ENCODE measurements at regions not wholly inside any gene's neighbourhood (a gene's known extent, or its start where the extent isn't known, plus 50 kb on each side); places are given as distances from the start of the nearest gene placed in this dataset.

DNA sequence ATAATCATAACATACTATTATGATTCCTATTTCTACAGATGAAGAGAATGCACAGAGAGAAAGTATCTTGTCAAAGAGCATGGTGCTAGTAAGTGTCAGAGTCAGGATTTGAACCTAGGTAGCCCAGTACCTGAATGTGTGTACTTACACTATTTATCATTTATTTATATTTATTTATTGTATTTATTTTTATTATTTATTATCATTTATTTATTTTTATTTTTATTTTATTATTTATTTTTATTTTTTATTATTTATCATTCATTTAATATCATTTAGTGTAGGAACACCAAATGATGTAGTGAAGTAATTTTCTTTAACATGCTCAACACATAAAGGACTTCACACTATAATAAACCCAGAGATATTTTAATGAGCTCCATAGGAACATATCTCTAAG is 209.4 kb upstream of the ZFP42 start:
- no peak for FAIRE-seq
- DNase-seq (ENCODE audit: insufficient read length, low spot score) = no peak

DNA sequence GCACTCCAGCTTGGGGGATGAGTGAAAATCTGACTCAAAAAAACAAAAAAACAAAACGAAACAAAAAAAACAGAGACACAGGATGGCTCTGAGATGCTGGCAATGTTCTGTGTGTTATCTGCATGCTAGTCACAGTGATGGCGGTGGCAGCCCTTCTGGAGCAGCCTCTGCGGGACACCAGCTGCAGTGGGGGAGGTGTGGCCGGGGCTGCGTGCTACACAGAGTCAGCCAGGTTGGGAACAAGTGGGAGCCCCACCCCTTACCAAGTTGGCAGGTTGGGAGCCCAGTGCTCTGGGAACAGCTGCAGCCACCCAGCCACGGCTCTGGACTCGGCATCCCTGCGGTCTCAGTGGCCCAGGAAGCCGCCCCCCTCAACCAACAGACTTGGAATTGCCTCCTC is 206.5 kb upstream of the ZFP42 start:
- TF ChIP-seq, protein P1, sequence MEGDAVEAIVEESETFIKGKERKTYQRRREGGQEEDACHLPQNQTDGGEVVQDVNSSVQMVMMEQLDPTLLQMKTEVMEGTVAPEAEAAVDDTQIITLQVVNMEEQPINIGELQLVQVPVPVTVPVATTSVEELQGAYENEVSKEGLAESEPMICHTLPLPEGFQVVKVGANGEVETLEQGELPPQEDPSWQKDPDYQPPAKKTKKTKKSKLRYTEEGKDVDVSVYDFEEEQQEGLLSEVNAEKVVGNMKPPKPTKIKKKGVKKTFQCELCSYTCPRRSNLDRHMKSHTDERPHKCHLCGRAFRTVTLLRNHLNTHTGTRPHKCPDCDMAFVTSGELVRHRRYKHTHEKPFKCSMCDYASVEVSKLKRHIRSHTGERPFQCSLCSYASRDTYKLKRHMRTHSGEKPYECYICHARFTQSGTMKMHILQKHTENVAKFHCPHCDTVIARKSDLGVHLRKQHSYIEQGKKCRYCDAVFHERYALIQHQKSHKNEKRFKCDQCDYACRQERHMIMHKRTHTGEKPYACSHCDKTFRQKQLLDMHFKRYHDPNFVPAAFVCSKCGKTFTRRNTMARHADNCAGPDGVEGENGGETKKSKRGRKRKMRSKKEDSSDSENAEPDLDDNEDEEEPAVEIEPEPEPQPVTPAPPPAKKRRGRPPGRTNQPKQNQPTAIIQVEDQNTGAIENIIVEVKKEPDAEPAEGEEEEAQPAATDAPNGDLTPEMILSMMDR (IDR thresholded peaks at IDR 0.05; ENCODE audit: insufficient read depth, missing control alignments) = no peak
- FAIRE-seq (no peak), DNase-seq (ENCODE audit: insufficient read length, low spot score) (no peak)

More for the DNA sequence above, 209.4 kb upstream of the ZFP42 start:
- TF ChIP-seq, protein P1 (IDR thresholded peaks at IDR 0.05; ENCODE audit: insufficient read depth, missing control alignments) = no peak

DNA sequence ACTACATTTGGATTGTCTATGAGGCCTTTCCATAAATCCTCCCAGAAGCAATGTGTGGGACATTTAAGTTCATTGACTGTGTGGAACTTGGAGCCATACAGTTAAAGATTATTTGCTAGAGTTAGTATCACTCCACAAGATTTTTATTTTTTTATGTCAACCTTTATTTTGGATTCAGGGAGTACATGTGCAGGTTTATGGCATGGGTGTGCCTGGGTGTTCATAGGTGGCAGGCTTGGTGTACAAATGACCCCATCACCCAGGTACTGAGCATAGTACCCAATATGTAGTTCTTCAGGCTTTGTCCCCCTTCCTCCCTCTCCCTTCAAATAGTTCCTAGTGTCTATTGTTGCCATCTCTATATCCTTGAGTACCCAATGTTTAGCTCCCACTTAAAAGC is 199.8 kb upstream of the ZFP42 start:
- DNase-seq (ENCODE audit: insufficient read length, low spot score) (no peak), FAIRE-seq (no peak)
- TF ChIP-seq, protein P1 (IDR thresholded peaks at IDR 0.05; ENCODE audit: insufficient read depth, missing control alignments) = no peak

DNA sequence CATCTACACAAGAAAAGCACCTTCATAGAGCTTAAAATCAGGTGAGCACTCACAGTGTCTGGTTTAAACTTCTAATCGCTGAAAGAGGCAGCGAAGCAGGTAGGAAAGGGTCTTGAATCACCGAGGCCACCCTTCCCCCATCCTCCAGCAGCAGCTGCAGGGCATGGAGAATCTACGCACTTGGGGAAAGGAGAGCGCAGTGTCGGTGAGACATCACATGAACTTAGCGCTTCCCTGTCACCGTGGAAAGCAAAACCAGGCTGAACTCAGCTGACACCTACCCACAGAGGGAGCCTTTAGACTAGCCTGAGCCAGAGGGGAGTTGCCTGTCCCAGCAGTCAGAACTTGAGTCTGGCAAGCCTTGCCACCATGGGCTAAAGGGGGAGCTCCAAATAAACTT is 197.2 kb upstream of the ZFP42 start:
- DNase-seq (ENCODE audit: insufficient read length, low spot score) (no peak), FAIRE-seq (no peak)
- TF ChIP-seq, protein P1 (IDR thresholded peaks at IDR 0.05; ENCODE audit: insufficient read depth, missing control alignments) = no peak

DNA sequence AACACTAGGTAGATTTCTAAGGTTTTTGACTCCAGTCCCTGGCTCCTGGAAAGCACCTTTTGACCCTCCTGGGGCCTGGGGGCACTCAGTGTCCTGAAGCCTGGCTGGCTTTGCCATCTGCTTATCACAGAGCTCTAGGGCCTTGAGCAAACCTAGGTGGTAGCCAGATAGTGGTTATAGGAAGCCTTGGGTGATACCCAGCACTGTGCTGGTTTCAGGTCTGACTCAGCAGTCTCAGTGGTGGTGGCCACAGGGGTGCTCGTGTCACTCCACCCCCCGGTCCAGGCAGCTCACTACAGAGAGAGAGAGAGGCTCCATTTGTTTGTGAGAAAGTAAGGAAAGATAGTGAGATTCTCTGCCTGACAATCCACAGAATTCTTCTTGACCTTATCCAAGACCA is 195.8 kb upstream of the ZFP42 start:
- DNase-seq (ENCODE audit: insufficient read length, low spot score) (no peak), FAIRE-seq (no peak)
- TF ChIP-seq, protein P1 (IDR thresholded peaks at IDR 0.05; ENCODE audit: insufficient read depth, missing control alignments) = no peak

DNA sequence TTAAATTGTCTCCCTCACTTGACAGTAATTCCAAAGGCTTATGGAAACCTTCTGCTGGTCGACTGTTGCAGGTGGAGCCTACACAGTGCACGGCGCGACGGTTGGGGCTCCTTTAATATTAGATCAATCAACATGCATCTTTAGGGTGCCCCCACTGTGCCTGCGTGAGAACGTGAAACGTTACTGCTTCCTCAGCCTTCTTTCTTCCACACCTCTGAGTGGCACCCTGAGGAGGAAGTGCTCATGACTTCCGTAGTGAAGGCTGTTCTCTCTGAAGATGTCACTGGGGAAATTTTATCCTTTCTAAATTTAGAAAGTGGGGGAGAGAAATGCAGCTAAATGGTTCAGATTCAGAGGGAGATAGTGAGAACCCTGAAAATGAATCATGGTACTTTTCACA is 184.0 kb upstream of the ZFP42 start:
- TF ChIP-seq, protein P1 (IDR thresholded peaks at IDR 0.05; ENCODE audit: insufficient read depth, missing control alignments) = no peak
- no peak for FAIRE-seq
- no peak for DNase-seq (ENCODE audit: insufficient read length, low spot score)

DNA sequence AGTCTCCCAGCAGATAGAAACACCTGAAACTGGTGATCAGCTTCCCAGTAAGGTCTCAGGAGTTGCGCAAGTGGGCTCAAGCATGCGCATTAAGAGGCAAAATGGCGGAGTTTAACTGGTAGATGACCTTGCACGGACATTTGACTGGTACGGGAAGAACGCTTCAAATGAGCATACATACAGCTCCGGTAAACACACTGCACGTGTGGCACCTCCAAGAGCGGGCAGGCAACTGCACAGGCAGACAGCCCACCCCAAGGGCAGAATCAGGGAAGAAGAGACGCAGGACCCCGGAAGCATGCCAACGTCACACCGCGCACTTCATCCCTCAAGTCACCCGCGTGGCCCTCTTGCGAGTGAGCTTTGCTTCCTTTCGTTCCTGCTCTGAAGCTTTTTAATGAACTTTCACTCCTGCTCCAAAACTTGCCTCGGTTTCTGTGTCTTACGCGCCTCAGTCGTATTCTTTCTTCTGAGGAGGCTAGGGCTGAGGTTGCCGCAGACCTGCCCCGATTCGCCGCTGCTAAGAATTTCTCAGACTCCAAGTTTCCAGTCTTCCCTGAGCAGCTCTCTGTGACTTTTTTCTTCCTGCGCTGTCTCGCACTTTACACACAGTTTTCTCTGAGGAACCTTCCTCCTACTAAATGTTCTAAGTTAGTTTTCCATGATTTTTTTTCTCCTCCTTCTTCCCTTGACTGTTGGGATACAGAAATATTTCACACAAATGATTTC is 180.7 kb upstream of the ZFP42 start:
- FAIRE-seq (no peak), DNase-seq (ENCODE audit: insufficient read length, low spot score) (no peak)
- TF ChIP-seq, protein P1 (IDR thresholded peaks at IDR 0.05; ENCODE audit: insufficient read depth, missing control alignments) = no peak
